Suprapubic skin (tissue), 3 donors: ENCODE measurements at regions not wholly inside any gene's neighbourhood (a gene's known extent, or its start where the extent isn't known, plus 50 kb on each side); places are given as distances from the start of the nearest gene placed in this dataset.

Experiments
- EP300 ChIP-seq: sonication (generic); formaldehyde crosslinking; IDR thresholded peaks from one replicate; pipeline ENCODE4 v1.6.1; 2017; ENCODE audit warnings: antibody characterized with exemption
- POLR2A ChIP-seq, 2 donors: fragments of 450-650 bp; IDR thresholded peaks; one replicate each; pipeline ENCODE4 v1.6.1; 2017; ENCODE audit warnings: antibody characterized with exemption in 2 of 2, mild to moderate bottlenecking in 2 of 2, moderate library complexity in 2 of 2
- TF ChIP-seq, protein P1 (sequence below), 2 donors: fragments of 200-600 bp in 1 of 2; fragments of 450-650 bp in 1 of 2; sonication (generic) in 1 of 2; IDR thresholded peaks; one replicate each; pipeline ENCODE4 v1.5.1; 2016 to 2019; ENCODE audit warnings: antibody characterized with exemption in 2 of 2, mild to moderate bottlenecking in 1 of 2, moderate library complexity in 1 of 2

- TF ChIP-seq EP300 (no peak), POLR2A (IDR thresholded peaks at IDR 0.05) (no peak)
- TF ChIP-seq, protein P1, sequence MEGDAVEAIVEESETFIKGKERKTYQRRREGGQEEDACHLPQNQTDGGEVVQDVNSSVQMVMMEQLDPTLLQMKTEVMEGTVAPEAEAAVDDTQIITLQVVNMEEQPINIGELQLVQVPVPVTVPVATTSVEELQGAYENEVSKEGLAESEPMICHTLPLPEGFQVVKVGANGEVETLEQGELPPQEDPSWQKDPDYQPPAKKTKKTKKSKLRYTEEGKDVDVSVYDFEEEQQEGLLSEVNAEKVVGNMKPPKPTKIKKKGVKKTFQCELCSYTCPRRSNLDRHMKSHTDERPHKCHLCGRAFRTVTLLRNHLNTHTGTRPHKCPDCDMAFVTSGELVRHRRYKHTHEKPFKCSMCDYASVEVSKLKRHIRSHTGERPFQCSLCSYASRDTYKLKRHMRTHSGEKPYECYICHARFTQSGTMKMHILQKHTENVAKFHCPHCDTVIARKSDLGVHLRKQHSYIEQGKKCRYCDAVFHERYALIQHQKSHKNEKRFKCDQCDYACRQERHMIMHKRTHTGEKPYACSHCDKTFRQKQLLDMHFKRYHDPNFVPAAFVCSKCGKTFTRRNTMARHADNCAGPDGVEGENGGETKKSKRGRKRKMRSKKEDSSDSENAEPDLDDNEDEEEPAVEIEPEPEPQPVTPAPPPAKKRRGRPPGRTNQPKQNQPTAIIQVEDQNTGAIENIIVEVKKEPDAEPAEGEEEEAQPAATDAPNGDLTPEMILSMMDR (IDR thresholded peaks at IDR 0.05): no peak
Measured at GRCh38 chr18:67406714-67407113, 109.8 kb downstream of the DSEL start.
